ENCODE measurements at regions not wholly inside any gene's neighbourhood (a gene's known extent, or its start where the extent isn't known, plus 50 kb on each side); places are given as distances from the start of the nearest gene placed in this dataset.
A peak's percentile ranks its signal among the peaks of the same experiment; 100 is the strongest.

DNA sequence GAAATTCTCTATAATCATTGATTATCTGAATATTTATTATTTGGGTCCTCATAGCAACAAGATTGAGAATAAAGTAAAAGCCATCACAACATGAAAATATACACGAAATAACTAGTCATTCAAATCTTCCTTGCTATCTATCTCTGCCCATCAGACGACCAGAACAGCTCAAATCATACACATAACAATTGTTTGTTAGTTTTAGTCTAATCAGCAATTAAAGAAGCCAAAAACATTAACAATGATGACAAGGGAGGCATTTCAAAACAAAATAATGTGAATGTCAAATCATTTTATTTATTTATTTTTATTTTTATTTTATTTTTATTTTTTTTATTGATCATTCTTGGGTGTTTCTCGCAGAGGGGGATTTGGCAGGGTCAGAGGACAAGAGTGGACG lies 106.0 kb upstream of the BNC2 start:
- Histone ChIP-seq H3K36me3 (no peaks in the 10 kb centered on the region), H3K9me3 (no peaks in the 10 kb centered on the region), H3K27me3 (no peaks in the 10 kb centered on the region), H3K4me1 (no peaks in the 10 kb centered on the region), H3K4me3 (no peak overlapping the region), H3K27ac (no peak overlapping the region)
- TF ChIP-seq POLR2A (IDR thresholded peaks at IDR 0.05), result no peak
- TF ChIP-seq, protein P1, sequence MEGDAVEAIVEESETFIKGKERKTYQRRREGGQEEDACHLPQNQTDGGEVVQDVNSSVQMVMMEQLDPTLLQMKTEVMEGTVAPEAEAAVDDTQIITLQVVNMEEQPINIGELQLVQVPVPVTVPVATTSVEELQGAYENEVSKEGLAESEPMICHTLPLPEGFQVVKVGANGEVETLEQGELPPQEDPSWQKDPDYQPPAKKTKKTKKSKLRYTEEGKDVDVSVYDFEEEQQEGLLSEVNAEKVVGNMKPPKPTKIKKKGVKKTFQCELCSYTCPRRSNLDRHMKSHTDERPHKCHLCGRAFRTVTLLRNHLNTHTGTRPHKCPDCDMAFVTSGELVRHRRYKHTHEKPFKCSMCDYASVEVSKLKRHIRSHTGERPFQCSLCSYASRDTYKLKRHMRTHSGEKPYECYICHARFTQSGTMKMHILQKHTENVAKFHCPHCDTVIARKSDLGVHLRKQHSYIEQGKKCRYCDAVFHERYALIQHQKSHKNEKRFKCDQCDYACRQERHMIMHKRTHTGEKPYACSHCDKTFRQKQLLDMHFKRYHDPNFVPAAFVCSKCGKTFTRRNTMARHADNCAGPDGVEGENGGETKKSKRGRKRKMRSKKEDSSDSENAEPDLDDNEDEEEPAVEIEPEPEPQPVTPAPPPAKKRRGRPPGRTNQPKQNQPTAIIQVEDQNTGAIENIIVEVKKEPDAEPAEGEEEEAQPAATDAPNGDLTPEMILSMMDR (IDR thresholded peaks at IDR 0.05), result no peak
- DNase-seq, result no peak

DNA sequence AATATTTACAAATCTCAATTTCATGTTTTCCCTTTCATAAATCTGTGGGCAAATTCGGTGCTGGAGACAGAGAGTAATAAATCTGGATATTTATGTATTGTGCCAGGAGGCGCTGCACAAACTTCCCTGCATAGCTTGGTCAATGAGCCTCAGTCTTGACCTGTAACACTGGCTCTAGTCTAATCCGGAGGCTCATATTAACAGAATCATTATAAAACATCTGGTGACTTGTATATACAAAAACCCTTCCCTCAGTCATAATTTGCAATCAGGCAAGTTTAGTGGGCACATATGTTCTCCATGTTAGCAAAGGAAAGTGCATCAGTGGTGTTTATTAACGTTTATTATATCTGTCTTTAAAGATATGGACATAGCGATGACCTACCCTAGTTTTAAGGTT lies 104.0 kb upstream of the BNC2 start:
- H3K4me3 ChIP-seq, result no peak overlapping the region
- no peaks in the 10 kb centered on the region for H3K9me3 ChIP-seq
- no peaks in the 10 kb centered on the region for H3K36me3 ChIP-seq
- no peaks in the 10 kb centered on the region for H3K4me1 ChIP-seq
- TF ChIP-seq, protein P1 (IDR thresholded peaks at IDR 0.05), result no peak
- TF ChIP-seq POLR2A (IDR thresholded peaks at IDR 0.05), result no peak
- no peaks in the 10 kb centered on the region for H3K27me3 ChIP-seq
- no peak for DNase-seq
- H3K27ac ChIP-seq, result no peak overlapping the region

DNA sequence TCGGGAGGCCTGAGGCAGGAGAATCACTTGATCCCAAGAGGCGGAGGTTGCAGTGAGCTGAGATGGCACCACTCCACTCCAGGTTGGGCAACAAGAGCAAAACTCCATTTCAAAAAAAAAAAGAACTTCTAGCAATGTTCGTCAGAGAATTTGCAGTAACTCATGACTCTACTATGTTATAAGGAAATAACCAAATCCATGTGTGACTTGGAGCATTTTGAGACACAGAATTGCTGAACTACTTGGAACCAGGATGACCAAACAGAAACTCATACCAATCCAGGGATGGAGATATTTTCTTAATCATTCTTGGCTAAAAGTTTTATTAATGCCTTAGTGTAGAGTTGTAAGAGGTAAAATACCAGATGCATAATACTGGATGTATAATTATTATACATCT lies 99.9 kb upstream of the BNC2 start:
- no peak for TF ChIP-seq POLR2A (IDR thresholded peaks at IDR 0.05)
- TF ChIP-seq, protein P1 (IDR thresholded peaks at IDR 0.05), result no peak
- H3K4me1 ChIP-seq, result no peaks in the 10 kb centered on the region
- H3K27me3 ChIP-seq, result no peaks in the 10 kb centered on the region

DNA sequence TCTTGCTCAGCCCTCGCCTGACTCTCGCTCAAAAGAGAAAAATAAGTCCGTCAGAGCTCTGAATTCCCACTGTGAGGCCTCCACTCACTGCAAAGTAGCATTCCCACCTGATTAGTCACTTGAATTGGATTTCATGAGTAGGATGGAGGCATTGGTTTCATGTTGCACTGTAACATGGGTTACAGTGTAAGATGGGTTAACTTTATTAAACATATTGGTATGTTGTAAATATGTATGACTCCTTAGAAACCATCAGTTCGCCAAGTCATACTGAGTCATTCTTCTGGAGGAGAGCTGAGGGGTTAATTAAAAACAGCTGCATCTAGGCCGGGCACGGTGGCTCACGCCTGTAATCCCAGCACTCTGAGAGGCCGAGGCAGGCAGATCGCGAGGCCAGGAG lies 93.8 kb upstream of the BNC2 start:
- no peak overlapping the region for H3K27ac ChIP-seq
- no peaks in the 10 kb centered on the region for H3K27me3 ChIP-seq
- no peaks in the 10 kb centered on the region for H3K9me3 ChIP-seq
- no peak overlapping the region for H3K4me3 ChIP-seq
- H3K4me1 ChIP-seq, result no peaks in the 10 kb centered on the region
- no peak for TF ChIP-seq POLR2A (IDR thresholded peaks at IDR 0.05)
- TF ChIP-seq, protein P1 (IDR thresholded peaks at IDR 0.05), result no peak
- no peak for DNase-seq
- H3K36me3 ChIP-seq, result no peaks in the 10 kb centered on the region

More for the DNA sequence above, 99.9 kb upstream of the BNC2 start:
- Histone ChIP-seq H3K36me3 (no peaks in the 10 kb centered on the region), H3K27ac (no peak overlapping the region), H3K4me3 (no peak overlapping the region), H3K9me3 (no peaks in the 10 kb centered on the region)
- no peak for DNase-seq

DNA sequence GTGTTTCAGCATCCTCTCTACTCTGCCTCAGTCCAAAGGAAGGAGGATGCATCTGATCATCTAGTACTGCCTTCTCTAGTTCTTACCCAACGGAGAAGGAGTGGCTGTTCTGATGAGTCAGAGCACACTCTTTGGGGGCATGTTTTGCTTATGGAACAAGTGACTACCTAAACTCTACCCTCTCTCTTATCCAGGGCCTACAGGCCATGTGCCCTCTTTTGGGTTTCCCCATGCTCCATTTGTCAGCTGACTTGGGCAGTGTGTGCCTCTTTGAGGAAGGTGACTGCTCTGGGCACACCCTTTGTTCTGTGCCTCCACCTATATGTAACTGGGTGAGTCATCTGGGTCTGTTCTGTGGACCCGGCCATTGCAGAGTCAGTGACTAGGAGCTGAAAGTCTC lies 89.6 kb upstream of the BNC2 start:
- Histone ChIP-seq H3K4me3 (no peak overlapping the region), H3K27me3 (no peaks in the 10 kb centered on the region), H3K27ac (no peak overlapping the region), H3K36me3 (no peaks in the 10 kb centered on the region), H3K4me1 (no peaks in the 10 kb centered on the region), H3K9me3 (no peaks in the 10 kb centered on the region)
- DNase-seq, result peak in 1 of 3 donors; percentile 67
- TF ChIP-seq, protein P1 (IDR thresholded peaks at IDR 0.05), result no peak
- no peak for TF ChIP-seq POLR2A (IDR thresholded peaks at IDR 0.05)

DNA sequence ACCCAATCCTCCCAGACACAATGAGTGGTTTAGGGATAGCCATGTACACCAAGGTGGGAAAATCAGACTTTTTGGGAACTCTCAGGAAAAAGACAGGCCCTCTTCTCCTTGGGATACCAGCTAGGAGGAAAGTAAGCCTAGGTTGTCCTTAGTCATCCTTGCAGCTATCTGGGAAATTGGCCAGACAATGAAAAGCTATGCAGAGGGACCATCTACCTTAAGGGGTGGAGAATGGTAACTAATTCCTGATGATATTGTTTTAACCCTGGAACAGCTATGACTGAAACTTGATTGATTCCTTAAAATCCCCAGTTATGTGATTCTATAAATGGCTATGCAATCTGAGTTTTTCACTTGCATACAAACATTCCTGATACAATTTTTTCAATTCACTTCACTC lies 88.9 kb upstream of the BNC2 start:
- TF ChIP-seq POLR2A (IDR thresholded peaks at IDR 0.05), result no peak
- TF ChIP-seq, protein P1 (IDR thresholded peaks at IDR 0.05), result no peak
- H3K4me3 ChIP-seq, result no peak overlapping the region
- H3K27ac ChIP-seq, result no peak overlapping the region
- DNase-seq, result no peak
- H3K36me3 ChIP-seq, result no peaks in the 10 kb centered on the region
- no peaks in the 10 kb centered on the region for H3K9me3 ChIP-seq
- H3K4me1 ChIP-seq, result no peaks in the 10 kb centered on the region
- no peaks in the 10 kb centered on the region for H3K27me3 ChIP-seq

All from Peyer's patch (tissue), 4 donors.